DND-41 (cell line): ENCODE measurements at regions not wholly inside any gene's neighbourhood (a gene's known extent, or its start where the extent isn't known, plus 50 kb on each side); places are given as distances from the start of the nearest gene placed in this dataset.

ENCODE experiments used
- CTCF ChIP-seq: IDR thresholded peaks from 2 replicates; pipeline ENCODE4 v1.5.1; 2012; ENCODE audit warnings: borderline replicate concordance, low read length, moderate library complexity, mild to moderate bottlenecking; ENCODE audit not compliant: poor library complexity, severe bottlenecking; ENCODE audit errors: extremely low read depth
- EZH2 ChIP-seq: IDR thresholded peaks from 3 replicates; pipeline ENCODE4 v1.6.1; 2012; ENCODE audit warnings: borderline replicate concordance, low read depth, mild to moderate bottlenecking, moderate library complexity, low read length, inconsistent platforms; ENCODE audit not compliant: severe bottlenecking

GRCh38 chr7:41416208-41416595, 286.7 kb downstream of the INHBA start:
- TF ChIP-seq CTCF: no peak
- no peak for TF ChIP-seq EZH2
